Adipocyte (in vitro differentiated cells): ENCODE measurements at regions not wholly inside any gene's neighbourhood (a gene's known extent, or its start where the extent isn't known, plus 50 kb on each side); places are given as distances from the start of the nearest gene placed in this dataset.

Experiments used
- DNase-seq: peaks from one replicate; pipeline ENCODE4 v3.0.0-alpha.2; 2015; ENCODE audit warnings: low read depth
- H3K27me3 ChIP-seq: replicated peaks from 2 replicates; pipeline ENCODE4 v1.7.0; 2013; ENCODE audit warnings: mild to moderate bottlenecking, low read length, moderate library complexity; ENCODE audit not compliant: control insufficient read depth, insufficient read depth
- H3K36me3 ChIP-seq: 2 replicates; pipeline ENCODE4 v1.7.0; 2013; ENCODE audit warnings: low read length, mild to moderate bottlenecking, moderate library complexity; ENCODE audit not compliant: control insufficient read depth, insufficient read depth, severe bottlenecking
- H3K4me1 ChIP-seq: 2 replicates; pipeline ENCODE4 v1.7.0; 2013; ENCODE audit warnings: mild to moderate bottlenecking, low read length, moderate library complexity; ENCODE audit not compliant: control insufficient read depth, insufficient read depth
- H3K4me3 ChIP-seq: 2 replicates; pipeline ENCODE4 v1.7.0; 2013; ENCODE audit warnings: mild to moderate bottlenecking, low read length, moderate library complexity
- H3K9ac ChIP-seq: 2 replicates; pipeline ENCODE4 v1.7.0; 2013; ENCODE audit warnings: mild to moderate bottlenecking, low read length, moderate library complexity
- H3K9me3 ChIP-seq: 2 replicates; pipeline ENCODE4 v1.7.0; 2013; ENCODE audit warnings: mild to moderate bottlenecking, low read length, moderate library complexity; ENCODE audit not compliant: control insufficient read depth

GRCh38 chr16:63298993-63299392, 1262.8 kb upstream of the CDH8 start:
- H3K4me1 ChIP-seq, result no peaks in the 10 kb centered on the region
- no peak overlapping the region for H3K9ac ChIP-seq
- H3K27me3 ChIP-seq, result no peaks in the 10 kb centered on the region
- H3K9me3 ChIP-seq, result no peaks in the 10 kb centered on the region
- H3K36me3 ChIP-seq, result no peaks in the 10 kb centered on the region
- DNase-seq, result no peak
- H3K4me3 ChIP-seq, result no peak overlapping the region

- Histone ChIP-seq H3K4me3 (no peak overlapping the region), H3K36me3 (no peaks in the 10 kb centered on the region), H3K4me1 (no peaks in the 10 kb centered on the region), H3K9me3 (no peaks in the 10 kb centered on the region), H3K9ac (no peak overlapping the region), H3K27me3 (no peaks in the 10 kb centered on the region)
- DNase-seq, result no peak
These were observed 1255.8 kb upstream of the CDH8 start for GRCh38 chr16:63292036-63292435.

DNA sequence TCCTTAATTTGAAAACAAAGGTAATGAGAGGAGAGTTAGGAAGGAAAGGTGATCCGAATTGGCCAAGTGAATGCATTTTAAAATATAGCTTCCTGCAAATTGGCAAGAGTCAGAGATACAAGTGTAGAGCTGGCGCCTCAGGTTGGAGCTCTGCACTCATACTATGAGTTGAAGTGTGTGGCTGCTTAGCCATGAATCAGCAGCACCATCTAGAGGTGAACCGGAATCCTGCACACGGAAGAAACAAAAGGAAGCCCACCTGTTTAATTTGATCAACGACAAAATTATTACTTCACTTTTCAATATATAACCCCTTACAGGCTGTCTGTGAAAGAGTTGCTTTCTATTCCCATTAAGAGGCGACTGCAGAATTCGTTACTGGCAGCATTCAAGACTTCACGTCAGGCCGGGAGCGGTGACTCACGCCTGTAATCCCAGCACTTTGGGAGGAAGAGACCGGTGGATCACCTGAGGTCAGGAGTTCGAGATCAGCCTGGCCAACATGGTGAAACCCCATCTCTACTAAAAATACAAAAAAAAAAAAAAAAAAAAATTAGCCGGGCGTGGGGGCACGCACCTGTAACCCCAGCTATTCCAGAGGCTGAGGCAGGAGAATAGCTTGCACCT, 1253.7 kb upstream of the CDH8 start:
- H3K9me3 ChIP-seq, result no peaks in the 10 kb centered on the region
- H3K4me1 ChIP-seq, result no peaks in the 10 kb centered on the region
- H3K27me3 ChIP-seq, result no peaks in the 10 kb centered on the region
- peak; percentile 22 for DNase-seq
- H3K4me3 ChIP-seq, result no peak overlapping the region
- no peak overlapping the region for H3K9ac ChIP-seq
- H3K36me3 ChIP-seq, result no peaks in the 10 kb centered on the region

- Histone ChIP-seq H3K9me3 (no peaks in the 10 kb centered on the region), H3K4me1 (no peaks in the 10 kb centered on the region), H3K4me3 (no peak overlapping the region), H3K27me3 (no peaks in the 10 kb centered on the region), H3K9ac (no peak overlapping the region), H3K36me3 (no peaks in the 10 kb centered on the region)
- DNase-seq, result no peak
These were observed 1251.2 kb upstream of the CDH8 start for GRCh38 chr16:63287401-63287800.

GRCh38 chr16:63283721-63284120, 1247.5 kb upstream of the CDH8 start:
- Histone ChIP-seq H3K36me3 (no peaks in the 10 kb centered on the region), H3K4me3 (no peak overlapping the region), H3K9ac (no peak overlapping the region), H3K4me1 (no peaks in the 10 kb centered on the region), H3K27me3 (no peaks in the 10 kb centered on the region), H3K9me3 (no peaks in the 10 kb centered on the region)
- no peak for DNase-seq

GRCh38 chr16:63244631-63245030, 1208.4 kb upstream of the CDH8 start:
- H3K4me3 ChIP-seq, result no peak overlapping the region
- H3K9ac ChIP-seq, result no peak overlapping the region
- H3K9me3 ChIP-seq, result no peaks in the 10 kb centered on the region
- no peak for DNase-seq
- H3K36me3 ChIP-seq, result no peaks in the 10 kb centered on the region
- no peaks in the 10 kb centered on the region for H3K4me1 ChIP-seq
- H3K27me3 ChIP-seq, result no peaks in the 10 kb centered on the region

DNA sequence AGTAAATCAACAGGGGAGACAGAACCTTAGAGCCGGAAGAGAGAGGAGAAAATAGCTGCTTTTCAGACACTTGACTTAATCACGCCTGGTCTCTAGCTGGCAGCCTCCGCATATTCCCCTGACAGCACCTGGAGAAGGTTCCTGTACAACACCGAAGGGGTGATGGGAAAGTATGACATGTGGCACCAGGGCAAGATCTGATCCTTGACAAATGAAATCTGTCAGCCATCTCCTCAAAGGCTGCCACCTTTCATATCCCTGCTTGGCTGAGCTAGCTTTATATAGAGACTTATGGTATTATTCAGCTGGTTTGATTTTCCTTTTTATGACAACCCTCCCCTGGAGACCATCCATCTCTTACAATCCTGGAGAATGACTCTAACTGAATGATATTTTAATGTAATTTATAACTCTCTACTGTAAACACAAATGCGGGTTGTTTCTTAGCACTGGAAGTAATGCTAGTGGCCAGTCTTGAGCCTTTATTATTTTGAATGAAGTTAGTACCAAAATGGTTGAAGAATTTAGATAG, 1205.3 kb upstream of the CDH8 start:
- no peak for DNase-seq
- no peak overlapping the region for H3K4me3 ChIP-seq
- no peaks in the 10 kb centered on the region for H3K9me3 ChIP-seq
- H3K27me3 ChIP-seq, result no peaks in the 10 kb centered on the region
- H3K9ac ChIP-seq, result no peak overlapping the region
- no peaks in the 10 kb centered on the region for H3K4me1 ChIP-seq
- H3K36me3 ChIP-seq, result no peaks in the 10 kb centered on the region

DNA sequence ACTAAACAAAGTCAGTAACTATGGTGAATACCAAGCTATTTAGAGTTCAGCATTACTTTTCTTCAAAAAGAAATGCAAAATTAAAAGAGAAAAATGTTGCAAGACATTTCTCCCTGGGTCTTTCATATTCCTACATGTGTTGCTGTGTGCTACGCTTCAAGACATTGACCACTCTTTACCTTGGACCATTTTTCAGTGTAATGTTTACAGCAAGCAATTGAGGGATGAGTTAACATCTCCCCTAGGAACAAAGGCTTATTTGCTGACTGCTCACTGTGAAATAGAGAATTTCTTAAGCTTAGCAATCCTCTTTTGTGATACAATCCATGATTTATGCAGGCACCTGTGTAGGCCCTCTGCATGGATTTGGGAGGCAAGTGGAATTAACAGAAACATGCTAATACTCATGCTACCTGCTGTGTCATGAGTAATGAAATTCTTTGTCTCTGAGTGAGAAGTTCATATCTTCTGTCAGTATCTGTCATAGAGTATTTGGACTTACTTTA, 1202.9 kb upstream of the CDH8 start:
- no peaks in the 10 kb centered on the region for H3K36me3 ChIP-seq
- no peak overlapping the region for H3K4me3 ChIP-seq
- no peak for DNase-seq
- H3K9ac ChIP-seq, result no peak overlapping the region
- H3K27me3 ChIP-seq, result no peaks in the 10 kb centered on the region
- H3K4me1 ChIP-seq, result no peaks in the 10 kb centered on the region
- H3K9me3 ChIP-seq, result peaks cover 6% of the 10 kb centered on the region

DNA sequence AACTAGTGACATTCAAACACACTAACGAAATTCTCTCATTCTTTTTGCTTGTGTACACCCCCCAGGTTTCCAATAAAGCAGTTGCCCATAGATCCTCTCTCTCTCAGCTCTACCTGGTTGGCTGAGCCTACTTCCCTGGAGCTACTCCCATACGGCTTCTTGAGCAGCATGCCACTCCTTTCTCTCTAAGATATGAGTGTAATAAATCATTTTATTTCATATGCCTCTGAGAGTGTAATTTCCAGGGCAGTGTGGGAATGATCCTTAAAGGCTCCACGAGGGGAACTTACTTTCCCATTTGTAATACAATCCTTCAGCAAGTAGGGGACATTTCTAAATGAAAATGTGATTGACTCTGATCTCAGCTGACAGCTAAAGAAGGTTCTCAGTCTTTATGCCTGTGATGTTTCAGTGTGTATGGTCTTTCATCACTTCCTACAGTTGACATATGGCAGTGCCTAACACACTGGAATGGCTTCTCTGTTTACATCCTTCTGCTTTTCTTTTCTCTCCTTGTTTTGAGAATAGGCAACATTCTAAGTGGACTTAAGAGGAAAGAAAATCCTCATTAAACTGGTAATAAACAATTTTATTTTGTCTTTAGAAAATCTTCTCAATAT, 1194.3 kb upstream of the CDH8 start:
- Histone ChIP-seq H3K9ac (no peak overlapping the region), H3K9me3 (peaks cover 9% of the 10 kb centered on the region), H3K4me3 (no peak overlapping the region), H3K27me3 (no peaks in the 10 kb centered on the region), H3K4me1 (no peaks in the 10 kb centered on the region), H3K36me3 (no peaks in the 10 kb centered on the region)
- no peak for DNase-seq

DNA sequence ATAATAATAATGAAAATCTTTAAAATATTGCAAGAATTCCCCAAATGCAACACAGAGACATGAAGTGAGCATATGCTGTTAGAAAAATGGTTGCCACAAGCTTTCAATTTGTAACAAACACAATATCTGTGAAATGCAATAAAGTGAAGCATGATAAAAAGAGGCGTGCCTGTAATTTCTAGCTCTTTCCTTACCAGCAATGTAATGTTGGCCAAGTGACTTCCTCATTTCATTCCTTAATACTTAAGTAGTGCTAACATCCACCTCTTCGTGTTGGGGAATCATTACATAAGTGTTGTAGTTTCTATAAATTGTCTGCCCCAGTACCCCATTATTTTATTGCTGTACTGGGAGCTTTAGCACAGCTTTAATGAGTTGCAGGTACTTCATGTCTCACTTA, 1192.0 kb upstream of the CDH8 start:
- no peak overlapping the region for H3K9ac ChIP-seq
- DNase-seq, result no peak

GRCh38 chr16:63223851-63224250, 1187.6 kb upstream of the CDH8 start:
- Histone ChIP-seq H3K36me3 (no peaks in the 10 kb centered on the region), H3K9me3 (no peaks in the 10 kb centered on the region), H3K9ac (no peak overlapping the region), H3K4me3 (no peak overlapping the region), H3K27me3 (no peaks in the 10 kb centered on the region), H3K4me1 (no peaks in the 10 kb centered on the region)
- no peak for DNase-seq

More for the DNA sequence above, 1192.0 kb upstream of the CDH8 start:
- H3K27me3 ChIP-seq, result no peaks in the 10 kb centered on the region
- H3K9me3 ChIP-seq, result peaks cover 3% of the 10 kb centered on the region
- H3K4me1 ChIP-seq, result no peaks in the 10 kb centered on the region
- no peaks in the 10 kb centered on the region for H3K36me3 ChIP-seq
- H3K4me3 ChIP-seq, result no peak overlapping the region
